ENCODE measurements at regions not wholly inside any gene's neighbourhood (a gene's known extent, or its start where the extent isn't known, plus 50 kb on each side); places are given as distances from the start of the nearest gene placed in this dataset.
"Not testable (repeated sequence)": the region's sequence is repeated elsewhere in the genome, so short reads cannot be mapped to it uniquely, and the experiment has no call there.

DNA sequence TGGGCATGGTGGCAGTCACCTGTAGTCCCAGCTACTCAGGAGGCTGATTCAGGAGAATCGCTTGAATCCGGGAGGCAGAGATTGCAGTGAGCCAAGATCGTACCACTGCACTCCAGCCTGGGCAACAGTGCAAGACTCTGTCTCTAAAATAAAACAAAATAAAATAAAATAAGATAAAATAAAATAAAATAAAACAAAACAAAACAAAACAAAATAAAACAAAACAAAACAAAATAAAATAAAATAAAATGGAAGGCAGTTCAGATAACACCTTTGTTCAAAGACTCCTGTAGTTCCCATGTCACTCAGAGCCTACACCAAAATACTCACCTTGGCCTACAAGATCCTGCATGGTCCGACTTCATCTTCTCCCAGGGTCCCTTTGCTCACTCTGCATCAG, 61.3 kb downstream of the SYF2 start:
- H3K4me1 ChIP-seq; DNase-seq; H3K36me3 ChIP-seq; H3K4me3 ChIP-seq (ENCODE audit: low read depth, low read length); H3K27me3 ChIP-seq; H3K9me3 ChIP-seq: not testable (repeated sequence)

GRCh38 chr1:25170439-25170838, 61.9 kb downstream of the SYF2 start:
- Histone ChIP-seq H3K9me3 (no peaks in the 10 kb centered on the region), H3K36me3 (no peaks in the 10 kb centered on the region), H3K4me3 (ENCODE audit: low read depth, low read length) (no peak overlapping the region), H3K27me3 (no peaks in the 10 kb centered on the region), H3K4me1 (no peaks in the 10 kb centered on the region)
- no peak for DNase-seq
- TF ChIP-seq, protein P1, sequence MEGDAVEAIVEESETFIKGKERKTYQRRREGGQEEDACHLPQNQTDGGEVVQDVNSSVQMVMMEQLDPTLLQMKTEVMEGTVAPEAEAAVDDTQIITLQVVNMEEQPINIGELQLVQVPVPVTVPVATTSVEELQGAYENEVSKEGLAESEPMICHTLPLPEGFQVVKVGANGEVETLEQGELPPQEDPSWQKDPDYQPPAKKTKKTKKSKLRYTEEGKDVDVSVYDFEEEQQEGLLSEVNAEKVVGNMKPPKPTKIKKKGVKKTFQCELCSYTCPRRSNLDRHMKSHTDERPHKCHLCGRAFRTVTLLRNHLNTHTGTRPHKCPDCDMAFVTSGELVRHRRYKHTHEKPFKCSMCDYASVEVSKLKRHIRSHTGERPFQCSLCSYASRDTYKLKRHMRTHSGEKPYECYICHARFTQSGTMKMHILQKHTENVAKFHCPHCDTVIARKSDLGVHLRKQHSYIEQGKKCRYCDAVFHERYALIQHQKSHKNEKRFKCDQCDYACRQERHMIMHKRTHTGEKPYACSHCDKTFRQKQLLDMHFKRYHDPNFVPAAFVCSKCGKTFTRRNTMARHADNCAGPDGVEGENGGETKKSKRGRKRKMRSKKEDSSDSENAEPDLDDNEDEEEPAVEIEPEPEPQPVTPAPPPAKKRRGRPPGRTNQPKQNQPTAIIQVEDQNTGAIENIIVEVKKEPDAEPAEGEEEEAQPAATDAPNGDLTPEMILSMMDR (IDR thresholded peaks at IDR 0.05; ENCODE audit: low read depth, low read length) = no peak

- TF ChIP-seq, protein P1 (IDR thresholded peaks at IDR 0.05; ENCODE audit: low read depth, low read length) = no peak
- no peaks in the 10 kb centered on the region for H3K36me3 ChIP-seq
- no peaks in the 10 kb centered on the region for H3K27me3 ChIP-seq
- H3K9me3 ChIP-seq = no peaks in the 10 kb centered on the region
- no peaks in the 10 kb centered on the region for H3K4me1 ChIP-seq
- no peak for DNase-seq
- no peak overlapping the region for H3K4me3 ChIP-seq (ENCODE audit: low read depth, low read length)
These were observed 62.7 kb downstream of the SYF2 start for GRCh38 chr1:25169610-25170009.

DNA sequence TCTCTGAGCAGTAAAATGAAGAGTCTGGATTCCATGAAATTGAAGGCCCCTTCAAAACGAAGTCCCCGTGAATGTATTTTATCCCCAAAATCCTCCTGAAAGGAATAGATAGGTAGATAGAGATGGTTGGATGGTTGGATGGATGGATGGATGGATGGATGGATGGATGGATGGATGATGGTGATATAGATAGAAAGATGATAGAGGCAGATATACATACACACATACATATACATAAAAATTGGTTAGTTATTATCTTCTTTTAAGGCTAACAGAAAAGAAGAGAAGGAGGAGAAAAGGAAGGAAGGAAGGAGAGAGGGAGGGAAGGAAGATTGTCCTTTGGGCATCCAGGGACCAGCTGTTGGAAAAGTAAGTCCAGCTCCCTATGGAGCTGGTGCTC, 63.1 kb downstream of the SYF2 start:
- Histone ChIP-seq H3K27me3 (no peaks in the 10 kb centered on the region), H3K4me3 (ENCODE audit: low read depth, low read length) (no peak overlapping the region), H3K4me1 (no peaks in the 10 kb centered on the region), H3K36me3 (no peaks in the 10 kb centered on the region), H3K9me3 (no peaks in the 10 kb centered on the region)
- TF ChIP-seq, protein P1 (IDR thresholded peaks at IDR 0.05; ENCODE audit: low read depth, low read length) = no peak
- no peak for DNase-seq

- Histone ChIP-seq H3K4me3 (ENCODE audit: low read depth, low read length) (no peak overlapping the region), H3K36me3 (no peaks in the 10 kb centered on the region), H3K27me3 (no peaks in the 10 kb centered on the region), H3K9me3 (no peaks in the 10 kb centered on the region), H3K4me1 (no peaks in the 10 kb centered on the region)
- DNase-seq = no peak
- TF ChIP-seq, protein P1 (IDR thresholded peaks at IDR 0.05; ENCODE audit: low read depth, low read length) = no peak
These were observed 63.9 kb downstream of the SYF2 start for GRCh38 chr1:25168193-25169071.

- DNase-seq = no peak
- TF ChIP-seq, protein P1 (IDR thresholded peaks at IDR 0.05; ENCODE audit: low read depth, low read length) = no peak
- Histone ChIP-seq H3K4me3 (ENCODE audit: low read depth, low read length) (no peak overlapping the region), H3K36me3 (no peaks in the 10 kb centered on the region), H3K27me3 (no peaks in the 10 kb centered on the region), H3K4me1 (no peaks in the 10 kb centered on the region), H3K9me3 (no peaks in the 10 kb centered on the region)
These were observed 64.8 kb downstream of the SYF2 start for GRCh38 chr1:25167269-25168192.

Data from BE2C (cell line).